ENCODE measurements at regions not wholly inside any gene's neighbourhood (a gene's known extent, or its start where the extent isn't known, plus 50 kb on each side); places are given as distances from the start of the nearest gene placed in this dataset.
A peak's percentile ranks its signal among the peaks of the same experiment; 100 is the strongest.

DNA sequence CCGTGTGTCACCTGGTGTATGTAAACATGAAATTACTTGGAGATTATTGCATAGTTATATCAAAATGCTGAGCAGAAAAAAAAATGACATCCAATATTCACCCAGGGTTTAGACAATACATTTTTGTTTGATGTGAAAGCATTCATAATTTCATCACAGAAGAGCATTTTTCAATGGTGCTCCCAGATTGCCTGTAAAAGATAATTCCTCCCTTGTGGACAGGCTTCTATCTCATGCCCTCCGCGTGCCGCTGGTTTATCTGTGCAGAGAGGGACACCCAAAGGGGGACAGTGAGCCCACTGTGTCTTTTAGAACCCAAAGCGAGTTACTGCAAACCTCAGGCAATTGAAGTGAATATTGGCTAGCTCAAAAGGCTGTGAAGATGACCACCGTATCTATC is 126.2 kb upstream of the KLF6 start:
- no peak for DNase-seq

DNA sequence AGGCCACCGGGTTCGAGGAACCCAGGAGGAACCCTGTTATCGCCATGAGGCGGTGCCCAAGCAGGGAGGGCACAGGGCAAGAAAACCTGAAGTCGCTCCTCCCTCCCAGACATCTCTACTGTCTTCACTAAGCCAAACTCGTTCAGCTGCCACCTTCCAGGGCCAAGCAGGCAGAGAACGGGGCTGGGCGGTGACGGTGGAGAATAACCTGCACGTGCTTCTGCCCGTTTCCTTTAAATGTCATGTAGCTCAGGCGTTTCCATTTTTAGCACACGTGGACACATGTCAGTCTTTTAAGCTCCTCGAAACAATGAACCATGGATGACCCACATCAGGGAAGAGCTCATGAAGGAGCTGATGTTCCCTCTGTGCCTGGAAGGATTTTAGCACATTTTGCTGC is 124.3 kb upstream of the KLF6 start:
- DNase-seq = no peak

DNA sequence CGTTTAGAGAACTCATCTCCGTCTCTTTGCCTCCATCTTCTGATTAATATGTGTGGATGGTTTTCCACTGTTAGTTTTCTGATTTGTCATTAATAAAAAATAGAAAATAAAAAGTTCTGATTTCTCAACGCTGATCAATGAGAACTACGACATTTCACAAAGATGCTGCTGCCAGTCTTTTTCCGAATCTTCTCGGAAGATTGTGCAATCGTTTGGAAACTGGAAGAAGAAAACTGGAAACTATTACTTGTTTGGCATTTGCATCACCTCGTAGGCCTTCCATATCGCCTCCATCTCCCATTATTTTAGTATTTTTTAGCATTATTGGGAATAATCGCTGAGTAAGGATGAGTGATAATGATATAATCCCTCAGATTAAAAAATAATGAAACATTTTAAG is 123.2 kb upstream of the KLF6 start:
- no peak for DNase-seq

DNA sequence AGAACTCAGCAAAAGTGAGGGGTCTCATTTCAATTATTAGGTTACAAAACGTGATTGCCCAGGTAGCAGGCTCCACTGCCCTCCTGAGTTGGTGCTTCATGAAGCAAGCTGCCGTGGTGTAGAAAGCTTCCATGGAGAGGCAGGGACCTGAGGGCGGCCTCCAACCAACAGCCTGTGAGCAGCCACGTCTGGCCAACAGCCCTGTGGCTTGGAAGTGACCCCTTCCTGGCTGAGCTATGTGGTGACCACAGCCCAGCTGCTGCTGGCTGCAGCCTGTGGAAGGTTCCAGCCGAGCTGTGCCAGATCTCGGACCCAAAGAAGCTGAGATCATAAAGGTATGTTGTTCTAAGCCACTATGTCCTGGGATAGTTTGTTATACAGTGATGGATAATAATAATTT is 122.5 kb upstream of the KLF6 start:
- no peak for DNase-seq

DNA sequence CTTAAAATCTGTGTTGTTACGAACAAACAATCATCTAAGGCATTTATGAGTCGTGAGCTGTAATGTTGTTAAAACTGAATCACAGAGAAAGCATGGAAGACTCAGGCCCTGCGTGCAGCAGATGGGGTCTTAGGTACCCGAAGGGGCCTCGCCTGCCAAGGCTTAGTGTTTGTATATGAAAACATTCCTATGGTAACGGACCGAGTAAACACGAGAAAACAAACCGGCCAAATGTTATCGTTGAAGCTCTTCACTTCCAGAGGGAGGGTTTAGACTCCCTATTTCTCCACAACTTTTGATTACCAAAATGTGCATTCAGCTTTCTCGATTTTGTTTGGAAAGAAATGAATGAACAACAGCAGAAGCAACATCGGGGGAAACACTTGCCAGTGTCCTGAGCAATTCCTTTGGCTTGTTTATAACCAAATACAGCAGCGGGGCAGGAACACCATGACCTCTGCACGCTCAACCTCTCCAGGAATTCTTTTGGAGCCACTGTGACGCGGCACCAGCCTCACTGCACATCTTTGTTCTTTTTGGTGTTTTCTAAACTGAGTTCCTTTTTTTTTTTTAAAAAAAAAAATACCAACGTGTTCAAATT is 121.6 kb upstream of the KLF6 start:
- DNase-seq = no peak

DNA sequence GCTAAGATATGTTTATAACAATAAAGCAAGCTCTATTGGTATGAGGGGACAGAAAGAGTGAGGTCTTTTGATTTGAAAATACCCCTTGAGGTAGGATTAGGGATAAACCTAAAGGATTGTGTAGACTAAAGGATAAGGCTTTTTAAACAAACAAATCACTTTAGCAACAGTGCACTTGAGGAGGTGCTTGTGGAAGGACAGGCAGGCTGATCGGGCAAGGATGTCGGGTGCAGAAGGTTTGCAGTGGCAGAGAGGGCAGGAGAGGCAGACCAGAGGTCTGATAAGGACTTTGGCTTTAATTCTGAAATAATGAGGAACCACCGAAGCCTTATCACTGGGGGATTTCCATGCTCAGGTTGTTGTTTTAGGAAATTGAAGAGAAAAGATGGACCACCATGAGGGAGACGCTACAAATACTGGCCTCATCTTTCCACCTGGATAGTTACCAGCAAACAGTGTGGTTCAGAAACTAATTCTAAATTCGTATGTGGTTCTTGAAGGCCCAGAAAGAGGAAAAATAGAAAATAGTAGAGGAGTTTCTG is 119.5 kb upstream of the KLF6 start:
- DNase-seq = no peak

- no peak for DNase-seq
Observed at GRCh38 chr10:3902809-3903410, 117.9 kb upstream of the KLF6 start.

- peak in 4 of 5 experiments; percentile 4 to 69 (median 22) for DNase-seq
Observed at GRCh38 chr10:3902054-3902808, 117.2 kb upstream of the KLF6 start.

GRCh38 chr10:3901370-3901769 is 116.4 kb upstream of the KLF6 start:
- no peak for DNase-seq

- DNase-seq = peak in 1 of 5 experiments; percentile 57
Observed at GRCh38 chr10:3900391-3900790, 115.4 kb upstream of the KLF6 start.

DNA sequence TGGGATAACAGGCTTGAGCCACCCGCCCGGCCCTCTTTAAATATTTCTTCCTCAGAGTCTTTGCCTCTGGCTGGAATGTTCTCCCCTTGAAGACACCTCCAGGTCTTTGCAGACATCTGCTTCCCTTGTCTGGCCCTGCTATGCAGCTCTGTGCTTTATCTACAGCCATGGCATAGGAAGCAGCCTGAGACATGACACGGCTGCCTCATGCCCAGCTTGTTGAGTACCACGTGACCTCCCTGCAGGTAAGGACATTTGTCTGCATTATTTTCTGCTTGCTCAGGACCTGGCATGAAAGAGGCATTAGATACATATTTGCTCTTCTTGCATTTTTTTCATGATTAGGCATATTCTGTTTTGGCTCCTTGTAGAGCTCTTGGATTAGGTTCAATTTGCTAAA is 113.8 kb upstream of the KLF6 start:
- DNase-seq = no peak

DNA sequence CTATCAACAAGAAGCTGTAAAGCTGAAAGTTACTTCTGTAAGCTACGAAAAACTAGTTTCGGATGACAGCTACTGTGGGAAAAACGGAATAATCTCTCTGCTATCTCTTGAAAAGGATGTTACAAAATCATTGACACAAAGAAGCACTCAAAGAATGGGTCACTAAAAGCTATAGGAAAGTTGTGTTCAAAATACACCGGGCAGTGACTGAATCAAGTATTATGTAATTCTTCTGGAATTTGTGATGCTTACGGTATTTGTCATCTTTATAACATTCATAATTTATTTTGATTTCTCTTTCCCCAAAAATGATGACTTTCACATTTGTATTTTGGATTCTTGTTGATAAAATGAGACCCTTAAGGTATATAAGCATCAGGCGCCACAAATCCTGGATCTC is 112.1 kb upstream of the KLF6 start:
- no peak for DNase-seq

DNA sequence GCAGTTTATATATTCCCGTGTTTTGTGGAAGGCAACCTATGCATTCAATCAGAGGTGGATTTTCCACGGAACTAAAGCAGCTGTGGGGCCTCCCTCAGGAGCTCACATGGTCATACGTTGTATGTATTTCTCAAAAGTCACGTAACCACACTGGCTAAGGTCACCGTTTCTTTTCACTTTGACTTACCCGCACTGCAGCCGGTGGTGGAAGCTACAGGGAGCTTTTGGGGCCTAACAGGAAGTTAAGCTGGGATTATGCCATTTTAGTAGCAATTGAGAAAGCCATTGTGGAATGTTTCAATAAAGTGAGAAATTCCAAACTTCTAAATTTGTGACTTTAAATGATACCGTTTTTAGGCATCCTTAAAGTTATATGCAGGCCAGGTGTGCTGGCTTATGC is 111.2 kb upstream of the KLF6 start:
- no peak for DNase-seq

DNA sequence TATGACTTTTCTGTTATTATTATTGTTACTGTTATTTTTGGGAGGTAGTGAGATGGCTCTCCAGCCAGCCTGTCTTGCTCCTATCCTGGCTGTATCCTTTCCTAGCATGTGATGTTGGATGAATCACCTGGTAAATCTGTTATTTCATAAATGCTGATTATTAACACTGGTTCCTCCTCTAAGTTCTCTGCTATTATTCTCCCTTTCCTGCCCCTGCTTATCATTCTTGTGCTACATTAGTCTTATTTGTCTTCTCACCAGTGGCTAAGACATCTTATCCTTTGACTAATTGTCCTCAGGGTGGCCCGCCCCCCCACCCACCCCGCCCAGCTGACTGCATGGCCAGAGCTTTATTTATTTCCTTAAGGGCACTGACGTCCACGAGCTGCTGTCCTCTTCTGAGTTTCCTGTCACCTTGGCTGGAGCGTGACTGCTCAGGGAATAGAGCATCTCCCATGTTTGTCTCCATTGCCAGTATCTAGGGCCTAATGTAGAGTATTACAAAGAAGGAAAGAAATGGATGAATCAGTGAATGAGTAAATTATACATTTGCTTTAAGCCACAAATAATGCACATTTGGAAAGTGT is 110.1 kb upstream of the KLF6 start:
- DNase-seq = no peak

GRCh38 chr10:3893901-3894563 is 109.0 kb upstream of the KLF6 start:
- peak in 1 of 5 experiments; percentile 63 for DNase-seq

DNA sequence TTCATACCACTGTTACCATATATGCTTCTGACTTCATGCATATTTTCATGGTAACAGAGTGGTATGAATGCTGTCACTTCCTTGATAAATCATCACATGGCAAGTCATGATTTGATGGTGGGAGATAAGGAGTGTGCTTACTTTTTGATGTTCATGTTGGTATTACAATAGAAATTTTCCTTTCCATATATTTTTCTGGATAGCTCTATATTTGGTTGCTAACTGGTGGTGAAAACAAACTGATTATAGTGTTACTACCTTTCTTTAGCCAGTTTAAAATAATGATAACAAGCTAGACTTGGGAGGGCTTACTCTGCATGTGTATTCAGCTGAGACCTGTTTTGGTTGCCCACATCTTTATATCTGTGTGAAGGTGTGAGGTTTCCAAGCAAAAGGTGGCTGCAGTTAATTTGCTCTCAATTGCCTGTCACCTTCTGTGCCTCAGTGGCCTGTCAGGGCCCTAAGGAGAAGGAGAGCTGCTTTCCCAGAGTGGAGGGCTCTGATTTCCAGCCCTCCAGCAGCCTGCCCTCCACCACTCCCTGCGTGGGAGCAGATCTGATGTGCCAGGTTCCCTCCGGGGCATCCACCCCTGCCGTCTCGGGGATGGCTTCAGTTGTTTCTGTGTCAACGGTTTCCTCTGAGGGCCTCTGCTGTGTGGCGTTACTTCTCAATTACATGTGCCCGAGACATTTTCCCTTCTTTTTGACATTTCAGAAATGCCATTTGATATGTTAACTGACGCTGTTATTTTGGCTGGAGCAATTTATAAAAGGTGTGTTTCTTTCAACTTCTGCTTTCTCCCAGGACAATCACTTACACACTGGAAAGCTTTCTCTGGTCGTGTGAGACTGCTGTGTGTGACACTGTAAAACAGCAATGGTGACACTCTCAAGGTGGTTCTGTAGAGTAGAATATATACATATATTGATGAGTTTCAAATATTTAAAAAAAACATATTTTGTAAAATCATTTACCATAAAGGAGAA is 107.7 kb upstream of the KLF6 start:
- peak in 2 of 5 experiments; percentile 78 to 92 for DNase-seq

DNA sequence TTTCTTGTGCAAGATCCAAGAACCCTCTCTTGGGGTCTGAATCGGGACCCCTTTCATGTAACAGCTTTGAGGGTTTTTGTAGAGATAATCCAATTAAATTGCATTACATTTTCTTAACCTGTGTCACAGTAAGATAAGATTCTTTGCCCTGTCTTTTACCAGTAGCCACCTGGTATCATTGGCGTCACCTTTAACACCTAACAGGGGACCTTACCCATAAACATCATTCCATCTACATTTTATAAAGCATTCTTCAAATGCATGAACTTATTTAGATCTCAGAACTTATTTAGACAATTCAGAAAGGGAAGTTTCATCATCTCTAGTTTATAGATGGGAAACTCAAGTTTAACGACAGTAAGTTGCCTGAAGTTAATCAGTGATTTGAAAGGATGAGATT is 106.4 kb upstream of the KLF6 start:
- no peak for DNase-seq

DNA sequence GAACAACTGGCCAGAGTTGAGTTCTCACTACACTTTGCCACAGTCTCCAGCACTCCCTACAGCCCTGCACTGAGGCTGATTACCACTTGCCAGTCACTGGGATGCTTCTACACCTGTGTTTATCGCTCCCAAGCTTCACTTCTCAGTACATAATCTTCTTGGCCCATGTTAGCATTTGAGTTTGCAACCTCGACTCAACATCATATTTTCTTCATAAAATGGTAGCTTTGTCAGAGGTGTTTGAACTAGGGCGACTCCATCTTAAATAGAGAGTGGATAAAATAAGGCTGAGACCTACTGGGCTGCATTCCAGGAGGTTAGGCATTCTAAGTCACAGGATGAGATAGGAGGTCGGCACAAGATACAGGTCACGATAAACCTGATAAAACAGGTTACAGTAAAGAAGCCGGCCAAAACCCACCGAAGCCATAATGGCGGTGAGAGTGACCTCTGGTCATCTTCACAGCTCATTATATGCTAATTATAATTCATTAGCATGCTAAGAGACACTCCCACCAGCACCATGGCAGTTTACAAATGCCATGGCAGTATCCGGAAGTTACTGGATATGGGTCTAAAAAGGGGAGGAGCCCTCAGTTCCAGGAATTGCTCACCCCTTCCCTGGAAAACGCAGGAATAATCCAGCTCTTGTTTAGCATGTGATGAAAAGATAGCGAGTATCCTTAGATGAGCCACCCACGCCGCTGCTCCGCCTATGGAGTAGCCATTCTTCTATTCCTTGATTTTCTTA is 105.8 kb upstream of the KLF6 start:
- no peak for DNase-seq

DNA sequence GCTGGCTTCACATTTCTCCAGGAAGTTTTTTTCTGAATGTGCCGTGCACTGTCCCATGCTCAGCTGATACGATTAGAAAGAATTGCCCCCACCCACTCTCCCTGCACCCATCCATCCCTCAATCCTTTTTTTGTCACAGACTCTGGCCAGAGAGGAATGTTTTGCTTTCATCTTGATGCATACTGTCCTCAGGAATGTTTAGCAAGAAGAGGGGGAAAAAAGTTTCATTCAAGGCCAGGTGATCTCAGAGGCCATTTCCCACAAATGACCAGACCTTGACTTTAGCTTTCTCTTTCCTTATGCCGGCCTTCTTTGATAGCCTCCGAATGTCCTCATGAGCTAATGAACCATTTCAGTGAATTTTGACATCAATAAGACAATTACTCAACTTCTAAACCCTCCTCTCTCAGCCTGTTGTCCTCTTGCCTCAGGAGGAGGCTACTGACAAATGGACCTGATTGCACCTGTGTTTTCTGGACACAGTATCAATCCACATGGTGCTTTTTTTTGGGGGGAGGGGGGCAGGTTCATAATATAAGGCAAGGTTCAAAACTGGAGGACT is 105.0 kb upstream of the KLF6 start:
- DNase-seq = no peak

- peak; percentile 19 to 87 (median 48) for DNase-seq
Observed at GRCh38 chr10:3887885-3888476, 103.0 kb upstream of the KLF6 start.

Measured in T-helper 2 cell (primary cell).